ENCODE measurements at regions not wholly inside any gene's neighbourhood (a gene's known extent, or its start where the extent isn't known, plus 50 kb on each side); places are given as distances from the start of the nearest gene placed in this dataset.

GRCh38 chr1:177847843-177848242, 122.0 kb downstream of the SEC16B start:
- no peak for DNase-seq (ENCODE audit: low spot score)

GRCh38 chr1:177838907-177839485, 130.9 kb downstream of the SEC16B start:
- DNase-seq (ENCODE audit: low spot score) = no peak

GRCh38 chr1:177833631-177834030, 136.2 kb downstream of the SEC16B start:
- no peak for DNase-seq (ENCODE audit: low spot score)

- peak; percentile 58 for DNase-seq (ENCODE audit: low spot score)
Measured at GRCh38 chr1:177830531-177831135, 139.2 kb downstream of the SEC16B start.

GRCh38 chr1:177825276-177825901, 144.5 kb downstream of the SEC16B start:
- DNase-seq (ENCODE audit: low spot score) = no peak

- no peak for DNase-seq (ENCODE audit: low spot score)
Measured at GRCh38 chr1:177824508-177824982, 145.3 kb downstream of the SEC16B start.

- DNase-seq (ENCODE audit: low spot score) = no peak
Measured at GRCh38 chr1:177820213-177820612, 149.6 kb downstream of the SEC16B start.

- no peak for DNase-seq (ENCODE audit: low spot score)
Measured at GRCh38 chr1:177817937-177818875, 151.7 kb downstream of the SEC16B start.

- no peak for DNase-seq (ENCODE audit: low spot score)
Measured at GRCh38 chr1:177812650-177813049, 157.2 kb downstream of the SEC16B start.

GRCh38 chr1:177812144-177812543, 157.7 kb downstream of the SEC16B start:
- DNase-seq (ENCODE audit: low spot score) = no peak

GRCh38 chr1:177811429-177811828, 158.4 kb downstream of the SEC16B start:
- DNase-seq (ENCODE audit: low spot score) = no peak

GRCh38 chr1:177809819-177810218, 160.0 kb downstream of the SEC16B start:
- no peak for DNase-seq (ENCODE audit: low spot score)

- no peak for DNase-seq (ENCODE audit: low spot score)
Measured at GRCh38 chr1:177802304-177802703, 167.6 kb downstream of the SEC16B start.

- no peak for DNase-seq (ENCODE audit: low spot score)
Measured at GRCh38 chr1:177801790-177802189, 168.1 kb downstream of the SEC16B start.

- no peak for DNase-seq (ENCODE audit: low spot score)
Measured at GRCh38 chr1:177800400-177801088, 169.3 kb downstream of the SEC16B start.

- no peak for DNase-seq (ENCODE audit: low spot score)
Measured at GRCh38 chr1:177799746-177800145, 170.1 kb downstream of the SEC16B start.

GRCh38 chr1:177798614-177799013, 171.2 kb downstream of the SEC16B start:
- DNase-seq (ENCODE audit: low spot score) = no peak

GRCh38 chr1:177796561-177796960, 173.3 kb downstream of the SEC16B start:
- DNase-seq (ENCODE audit: low spot score) = no peak

GRCh38 chr1:177794376-177794991, 175.4 kb downstream of the SEC16B start:
- DNase-seq (ENCODE audit: low spot score) = no peak

- DNase-seq (ENCODE audit: low spot score) = no peak
Measured at GRCh38 chr1:177793900-177794299, 176.0 kb downstream of the SEC16B start.

GRCh38 chr1:177790566-177790965, 179.3 kb downstream of the SEC16B start:
- DNase-seq (ENCODE audit: low spot score) = no peak
